SH-SY5Y (cell line): ENCODE measurements at regions not wholly inside any gene's neighbourhood (a gene's known extent, or its start where the extent isn't known, plus 50 kb on each side); places are given as distances from the start of the nearest gene placed in this dataset.

Source experiments
- GATA2 ChIP-seq: IDR thresholded peaks from 2 replicates; pipeline ENCODE4 v1.6.1; 2011; ENCODE audit warnings: mild to moderate bottlenecking, low read depth, low read length
- GATA3 ChIP-seq: IDR thresholded peaks from 2 replicates; pipeline ENCODE4 v1.6.1; 2011; ENCODE audit warnings: low read depth, mild to moderate bottlenecking, low read length, moderate library complexity

DNA sequence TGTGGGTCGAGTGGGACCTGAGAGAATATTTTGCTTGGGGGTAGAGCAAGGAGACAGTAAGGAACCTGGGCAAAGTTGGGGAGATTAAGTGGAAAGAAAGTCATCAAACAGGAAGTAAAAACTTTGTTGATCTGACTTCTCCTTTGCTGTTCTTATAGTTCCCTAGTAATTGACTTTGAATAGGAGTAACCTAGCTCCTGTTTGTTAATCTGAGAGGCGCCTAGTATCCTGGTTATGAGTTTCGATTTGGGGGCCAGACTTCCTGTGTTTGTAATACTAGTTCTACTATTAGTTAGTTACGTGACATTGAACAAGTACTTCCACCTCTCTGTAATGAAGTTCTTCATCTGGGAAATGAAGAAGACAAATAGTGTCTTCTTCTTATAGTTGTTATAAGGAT, 99.1 kb downstream of the ZNF365 start:
- TF ChIP-seq GATA3: no peak
- TF ChIP-seq GATA2: no peak

GRCh38 chr10:62475551-62475950, 101.4 kb downstream of the ZNF365 start:
- TF ChIP-seq GATA2 (no peak), GATA3 (no peak)

DNA sequence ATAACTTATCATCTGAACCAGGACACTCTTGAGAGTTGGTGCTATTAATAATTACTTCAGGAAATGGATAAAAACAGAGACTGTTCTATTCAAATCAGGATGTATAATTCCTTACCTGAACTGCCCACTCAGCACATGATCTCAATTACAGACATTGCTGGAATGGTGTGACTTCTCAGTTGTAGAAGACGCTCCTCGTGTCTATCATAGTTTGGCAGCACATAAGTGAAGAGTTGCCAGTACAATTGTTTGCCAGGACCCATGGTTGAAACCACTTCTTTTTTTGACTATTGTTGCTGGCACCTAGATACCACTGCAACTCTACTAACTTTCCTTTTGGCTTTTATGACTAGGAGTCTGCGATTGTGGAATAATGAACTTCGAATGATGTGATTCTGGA, 105.4 kb downstream of the ZNF365 start:
- TF ChIP-seq GATA3 (no peak), GATA2 (no peak)

DNA sequence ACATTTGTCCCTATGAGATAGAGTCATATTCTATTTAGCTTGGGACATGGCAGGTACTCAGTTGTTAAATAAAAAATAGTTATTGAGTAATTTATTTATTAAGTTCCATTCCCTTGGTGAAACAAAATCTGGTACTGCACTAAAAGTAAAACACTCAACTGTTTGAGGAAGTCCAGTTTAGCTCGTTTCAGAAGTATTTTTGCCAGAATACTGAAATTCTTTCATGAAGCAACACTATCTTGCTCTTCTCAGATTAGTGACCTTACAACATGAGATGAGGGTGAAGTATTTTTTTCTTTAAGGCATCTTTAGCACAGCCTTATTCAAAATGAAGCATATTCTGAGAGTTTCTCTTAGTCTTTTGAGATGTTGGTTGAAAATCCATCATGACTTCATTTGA, 106.0 kb downstream of the ZNF365 start:
- TF ChIP-seq GATA3 (no peak), GATA2 (no peak)

DNA sequence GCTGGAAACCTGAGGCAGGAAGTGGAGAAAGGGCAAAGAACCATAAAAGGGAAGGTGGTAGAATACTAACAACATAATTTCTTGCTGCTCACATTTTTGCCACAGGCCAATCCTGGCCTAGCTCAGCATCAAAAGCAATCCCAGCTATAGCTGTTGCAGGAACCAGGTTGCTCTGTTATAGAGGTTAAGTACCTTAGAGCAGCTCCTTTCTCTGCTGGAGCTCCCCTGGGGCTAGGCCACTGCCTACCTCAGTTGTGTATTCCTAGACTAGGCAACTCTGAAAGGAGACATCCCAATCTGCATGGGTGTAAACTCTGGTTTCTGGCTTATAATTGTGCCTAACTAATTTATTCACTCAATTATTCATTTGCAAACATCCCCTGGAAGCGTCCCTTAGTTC, 108.4 kb downstream of the ZNF365 start:
- TF ChIP-seq GATA3: no peak
- TF ChIP-seq GATA2: no peak

DNA sequence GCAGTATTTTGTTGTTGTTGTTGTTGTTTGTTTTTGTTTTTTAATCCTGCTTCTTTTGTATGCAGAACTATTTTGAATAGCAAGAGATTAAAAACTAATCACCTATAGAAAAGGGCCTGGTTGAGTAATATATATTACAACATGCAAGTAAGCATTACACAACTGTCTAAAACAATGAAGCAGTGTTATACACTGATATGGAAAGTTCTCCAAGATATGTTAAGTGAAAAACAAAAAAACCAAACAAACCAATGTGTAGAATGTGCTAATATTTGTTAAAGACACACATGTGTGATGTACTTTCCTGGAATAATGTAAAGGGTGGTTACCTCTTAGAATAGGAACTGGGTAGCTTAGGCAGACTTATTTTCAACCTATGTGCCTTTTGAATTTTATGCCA, 117.4 kb downstream of the ZNF365 start:
- TF ChIP-seq GATA2: no peak

DNA sequence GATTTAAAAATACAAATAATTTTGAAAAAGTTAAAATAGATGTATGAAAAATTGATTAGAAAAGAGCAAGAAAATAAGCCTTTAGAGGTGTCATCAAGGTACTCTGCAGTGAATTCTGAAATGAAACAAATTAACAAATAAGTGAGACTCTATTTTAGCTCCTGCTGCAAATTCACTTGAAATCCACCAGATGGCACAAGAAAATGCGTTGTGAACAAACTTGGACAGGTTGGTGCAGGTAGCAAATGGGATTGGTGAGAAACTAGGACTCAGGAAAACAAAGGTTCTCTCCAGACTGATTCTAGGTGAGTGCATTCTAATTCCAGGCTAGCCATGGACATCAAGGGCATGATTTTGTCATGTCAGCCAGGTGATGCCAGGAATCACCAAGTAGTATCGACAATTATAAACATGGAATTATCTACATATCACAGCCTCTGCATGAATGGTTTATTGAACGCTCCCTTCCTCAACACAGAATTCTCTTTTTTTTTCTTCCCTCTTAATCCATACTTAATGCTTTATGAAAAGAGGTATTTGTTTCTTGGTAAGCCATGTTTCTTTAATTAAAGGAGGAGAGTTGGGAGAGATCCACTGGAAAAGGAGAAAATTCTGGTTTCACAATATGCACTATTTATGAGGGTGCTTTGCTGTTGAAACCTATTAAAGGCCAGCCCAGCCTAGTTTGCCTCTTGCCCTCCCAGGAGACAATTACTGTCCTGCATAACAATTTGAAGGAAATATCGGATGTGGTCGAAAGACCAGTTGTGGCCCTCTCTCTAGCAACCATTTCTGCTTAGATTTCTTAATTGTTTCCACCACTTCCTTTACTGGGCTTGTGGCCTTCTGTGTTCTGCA, 118.1 kb downstream of the ZNF365 start:
- TF ChIP-seq GATA3 (no peak), GATA2 (no peak)

GRCh38 chr10:62492870-62493180, 118.7 kb downstream of the ZNF365 start:
- no peak for TF ChIP-seq GATA2
- no peak for TF ChIP-seq GATA3

DNA sequence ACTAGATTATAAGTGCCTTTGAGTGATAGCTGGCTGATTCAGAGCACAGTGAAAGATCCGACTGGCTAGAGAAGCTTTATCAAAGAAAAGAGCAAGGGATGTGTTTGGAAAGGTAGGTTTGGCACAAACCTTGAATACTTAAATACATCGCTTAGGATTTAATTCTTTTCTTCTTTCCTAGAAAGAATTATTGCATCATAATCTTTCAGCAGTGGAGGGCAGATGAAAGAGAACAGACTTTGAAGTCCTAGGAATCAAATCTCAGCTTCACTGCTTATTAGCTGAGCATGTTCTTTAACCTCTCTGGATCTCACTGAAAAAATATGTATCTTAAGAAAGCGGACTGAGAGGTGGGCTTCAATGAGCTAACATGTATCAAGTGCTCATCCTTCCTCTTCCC, 122.8 kb downstream of the ZNF365 start:
- no peak for TF ChIP-seq GATA2
- TF ChIP-seq GATA3: no peak

DNA sequence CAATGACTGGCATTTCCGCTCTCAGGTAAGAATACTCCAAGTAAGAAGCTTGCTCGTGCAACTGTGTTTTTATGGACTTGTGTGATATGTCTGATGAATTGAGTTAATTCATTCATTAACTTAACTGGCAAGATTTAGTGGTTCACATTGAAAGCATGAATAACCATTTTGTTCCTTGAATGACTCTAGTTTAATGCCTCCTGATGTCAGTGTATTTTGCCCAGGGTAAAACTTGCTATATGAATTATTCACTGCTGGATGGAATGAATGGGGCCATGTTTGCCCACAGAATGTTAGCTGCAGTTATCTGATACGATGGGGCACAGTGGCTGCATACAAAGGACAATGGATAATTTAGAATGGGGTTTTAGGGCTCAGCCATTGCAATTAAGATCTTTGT, 124.1 kb downstream of the ZNF365 start:
- TF ChIP-seq GATA3 (no peak), GATA2 (no peak)

DNA sequence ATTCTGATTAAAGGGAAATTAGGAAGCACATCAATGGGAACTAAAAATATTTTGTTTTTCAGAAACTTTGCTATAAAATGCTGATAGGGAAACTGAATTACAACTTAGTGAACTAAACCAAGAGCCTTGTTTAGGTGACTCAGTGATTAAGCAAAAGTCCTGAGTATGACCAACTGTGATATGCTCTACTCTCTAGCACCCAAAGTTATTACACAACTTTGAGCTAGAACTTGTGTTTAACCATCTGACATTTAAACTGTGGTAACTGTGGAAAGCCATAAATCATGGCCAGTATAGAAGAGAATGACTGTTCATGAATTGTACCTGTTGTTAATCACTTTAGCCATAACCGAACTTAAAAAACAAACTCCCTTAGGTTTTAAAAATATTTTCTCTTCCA, 127.4 kb downstream of the ZNF365 start:
- TF ChIP-seq GATA2 (no peak), GATA3 (no peak)

- TF ChIP-seq GATA3 (no peak), GATA2 (no peak)
Observed at GRCh38 chr10:62502995-62503613, 128.9 kb downstream of the ZNF365 start.

DNA sequence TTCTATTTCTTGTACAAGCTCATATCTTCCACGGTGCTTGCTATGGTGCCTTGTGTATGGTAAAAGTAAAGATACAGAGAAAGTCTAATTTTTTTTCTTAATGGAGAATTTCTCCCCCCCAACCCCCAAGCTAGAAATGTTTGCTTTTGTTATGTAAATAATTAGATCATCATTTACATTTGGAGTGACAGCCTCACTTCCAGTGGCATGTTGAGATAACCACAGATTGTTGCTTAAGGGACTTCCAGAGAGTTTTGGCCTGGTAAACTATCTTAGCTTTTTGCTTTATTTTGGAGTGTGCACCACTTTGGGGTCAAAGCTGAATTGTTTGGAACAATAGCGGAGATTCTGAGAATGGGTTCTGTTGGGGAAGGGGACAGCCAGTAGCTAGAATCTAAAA, 129.7 kb downstream of the ZNF365 start:
- TF ChIP-seq GATA2: no peak
- no peak for TF ChIP-seq GATA3

- TF ChIP-seq GATA2 (no peak), GATA3 (no peak)
Observed at GRCh38 chr10:62506371-62506770, 132.2 kb downstream of the ZNF365 start.

DNA sequence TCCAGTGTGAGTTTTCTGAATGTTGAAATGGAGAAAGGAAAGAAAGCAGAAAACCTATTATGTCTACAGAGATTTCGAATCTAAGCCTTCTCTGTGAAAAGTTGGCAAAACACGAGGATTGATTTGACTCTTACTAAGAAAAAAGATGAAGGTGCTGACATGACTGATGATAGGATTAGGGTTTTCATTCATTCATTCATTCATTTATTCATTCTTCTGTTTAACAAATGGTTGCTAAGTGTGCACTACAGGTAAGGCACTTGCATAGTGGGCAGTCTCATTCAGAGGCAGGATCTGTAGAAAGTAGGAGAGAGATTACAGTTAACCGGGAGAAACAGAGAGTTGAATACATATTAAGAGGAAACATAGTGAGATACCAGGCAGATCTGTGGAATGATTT, 137.1 kb downstream of the ZNF365 start:
- TF ChIP-seq GATA3: no peak
- TF ChIP-seq GATA2: no peak
